GM13977 (cell line): ENCODE measurements at regions not wholly inside any gene's neighbourhood (a gene's known extent, or its start where the extent isn't known, plus 50 kb on each side); places are given as distances from the start of the nearest gene placed in this dataset.

Experiments used
- DNase-seq: peaks from one replicate; pipeline ENCODE4 v3.0.0; 2012; ENCODE audit warnings: low spot score
- CTCF ChIP-seq: IDR thresholded peaks from 2 replicates; pipeline ENCODE4 v1.5.1; 2012; ENCODE audit warnings: mild to moderate bottlenecking, control low read depth; ENCODE audit not compliant: insufficient read depth; ENCODE audit errors: extremely low read depth, missing control alignments
- in situ Hi-C: fragments of 300-500 bp; cut with MboI; formaldehyde crosslinking; loops from one replicate; pipeline ENCODE4 v1.12.0; 2022; ENCODE audit warnings: low sequenced_read_pairs, low pct_unique_long_range_greater_than_20kb, mixed read lengths, inconsistent platforms; ENCODE audit not compliant: unreplicated experiment

- in situ Hi-C loops, result no loop called here
- no peak for TF ChIP-seq CTCF
- DNase-seq, result no peak
These were observed 327.0 kb downstream of the HNRNPD start for GRCh38 chr4:82046796-82047195.

- in situ Hi-C loops, result no loop called here
- DNase-seq, result no peak
- no peak for TF ChIP-seq CTCF
These were observed 328.5 kb downstream of the HNRNPD start for GRCh38 chr4:82045267-82045666.

DNA sequence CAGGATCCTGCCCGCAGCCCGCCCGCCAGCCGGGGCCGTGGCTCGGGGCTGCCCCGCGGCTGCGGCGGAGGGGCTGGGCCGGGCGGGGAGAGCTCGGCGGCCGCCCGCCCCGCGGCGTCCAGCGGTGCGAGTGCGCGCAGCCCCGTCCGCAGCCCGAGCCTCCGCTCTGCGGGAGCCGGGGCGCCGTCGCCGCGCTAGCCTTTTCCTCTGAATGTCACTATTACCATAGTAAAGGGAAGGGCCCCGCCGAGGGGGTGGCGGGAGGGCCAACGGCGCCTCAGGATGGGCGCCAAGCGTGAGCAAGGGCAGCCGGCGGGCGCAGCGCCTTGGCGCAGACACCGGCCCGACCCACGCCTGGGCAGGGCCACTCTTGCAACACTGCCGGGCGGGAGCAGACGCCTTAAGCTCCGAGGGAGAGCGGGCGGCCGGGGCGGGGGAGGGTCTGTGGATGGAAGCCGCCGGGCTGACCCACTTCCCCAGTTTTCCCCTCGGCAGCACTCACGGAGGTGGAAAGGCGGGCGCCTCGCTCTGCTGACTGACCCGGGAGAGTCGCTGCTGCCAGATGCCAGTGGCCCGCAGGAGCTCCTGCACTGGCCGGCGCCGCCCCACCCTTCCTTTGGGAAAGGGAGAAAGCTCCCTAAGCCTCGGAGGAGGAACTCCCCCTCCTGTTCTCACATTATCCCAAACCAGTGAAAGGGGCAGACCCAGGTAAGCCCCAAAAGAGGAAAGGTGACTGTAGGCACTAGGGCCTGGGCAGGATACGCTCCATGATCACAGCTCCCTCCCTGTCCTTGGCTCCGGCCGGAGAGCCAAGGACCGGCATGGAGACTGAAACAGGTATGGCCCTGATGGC is 329.4 kb downstream of the HNRNPD start:
- no peak for TF ChIP-seq CTCF
- DNase-seq, result no peak
- in situ Hi-C loops, result no loop called here

- DNase-seq, result no peak
- in situ Hi-C loops, result no loop called here
- no peak for TF ChIP-seq CTCF
These were observed 330.0 kb downstream of the HNRNPD start for GRCh38 chr4:82043809-82044137.

DNA sequence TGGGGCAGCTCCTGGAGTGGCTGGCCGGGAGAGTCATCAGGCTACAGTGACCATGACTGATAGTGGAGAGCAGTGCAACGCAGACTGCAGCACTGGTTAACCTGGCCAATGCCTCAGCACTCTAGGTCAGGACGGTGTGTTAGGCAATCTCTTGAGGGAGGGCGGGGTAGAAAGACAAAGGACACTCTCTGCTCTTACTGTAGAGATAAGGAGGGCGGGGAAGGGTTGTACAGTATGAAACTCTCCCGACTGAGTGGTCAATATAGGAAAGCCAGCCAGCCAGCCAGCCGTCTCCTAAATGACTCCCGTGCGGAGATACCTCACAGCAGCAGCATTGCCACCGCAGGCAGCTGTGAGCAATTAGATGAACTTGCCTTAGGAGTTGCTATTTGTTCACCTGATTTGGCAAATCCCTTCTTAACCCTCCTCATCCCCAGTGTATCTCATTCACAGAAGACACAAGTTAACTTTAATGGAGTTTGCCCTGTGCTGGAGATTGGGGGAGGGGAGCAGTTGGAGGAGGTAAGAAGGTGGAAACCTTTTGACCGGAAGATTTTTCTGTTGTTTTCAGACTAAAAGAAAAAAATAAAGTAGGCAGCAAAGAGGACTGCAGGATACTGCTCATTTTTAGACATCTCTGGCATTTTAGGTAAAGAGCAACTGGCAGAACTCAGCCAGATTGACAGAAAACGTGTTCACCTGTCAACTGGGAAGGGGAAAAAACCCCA is 330.5 kb downstream of the HNRNPD start:
- in situ Hi-C loops, result no loop called here
- TF ChIP-seq CTCF, result no peak
- DNase-seq, result no peak

- in situ Hi-C loops, result no loop called here
- no peak for TF ChIP-seq CTCF
- DNase-seq, result no peak
These were observed 331.7 kb downstream of the HNRNPD start for GRCh38 chr4:82042042-82042441.
